GM18505 (cell line): ENCODE measurements at regions not wholly inside any gene's neighbourhood (a gene's known extent, or its start where the extent isn't known, plus 50 kb on each side); places are given as distances from the start of the nearest gene placed in this dataset.
"Not testable (repeated sequence)": the region's sequence is repeated elsewhere in the genome, so short reads cannot be mapped to it uniquely, and the experiment has no call there.

Experiments
- ATAC-seq: cut with Tn5 transposase; IDR thresholded peaks from one replicate; pipeline ENCODE4 v1.9.1; 2021; ENCODE audit not compliant: unreplicated experiment
- POLR2A ChIP-seq: IDR thresholded peaks from 4 replicates; pipeline ENCODE4 v1.6.1; 2011; ENCODE audit warnings: borderline replicate concordance; ENCODE audit not compliant: insufficient read depth, insufficient read length; ENCODE audit errors: extremely low read depth

DNA sequence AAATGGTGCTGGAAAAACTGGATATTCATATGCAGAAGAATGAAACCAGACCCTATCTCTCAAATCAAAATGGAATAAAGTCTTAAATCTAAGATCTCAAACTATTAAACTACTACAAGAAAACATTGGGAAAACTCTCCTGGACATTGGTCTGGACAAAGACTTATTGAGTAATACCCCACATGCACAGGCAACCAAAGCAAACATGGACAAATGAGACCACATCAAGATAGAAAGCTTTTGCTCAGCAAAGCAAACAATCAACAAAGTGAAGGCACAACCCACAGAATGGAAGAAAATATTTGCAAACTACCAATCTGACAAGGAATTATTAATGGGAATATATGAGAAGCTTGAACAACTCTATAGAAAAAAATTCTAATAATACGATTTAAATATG lies 284.4 kb upstream of the FGF16 start:
- ATAC-seq, result no peak
- no peak for TF ChIP-seq POLR2A

DNA sequence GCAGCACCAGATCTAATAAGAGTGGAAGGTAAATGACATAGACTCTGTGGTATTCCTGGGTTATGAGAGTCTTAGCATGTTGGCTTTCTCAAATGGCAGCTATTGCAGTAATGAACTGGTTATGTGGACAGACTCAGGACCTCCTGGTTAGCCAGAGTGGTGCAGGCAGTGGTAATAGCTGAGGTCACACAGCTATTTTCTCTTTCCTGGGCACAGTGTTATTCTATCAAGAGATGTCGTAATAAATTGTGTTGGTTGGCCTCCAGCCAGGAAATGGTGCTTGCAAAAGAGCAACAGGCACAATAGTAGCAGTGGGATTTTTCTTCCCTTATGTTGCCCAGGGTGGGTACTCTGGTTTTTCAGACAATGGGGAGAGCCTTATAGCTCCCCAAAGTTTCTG lies 279.2 kb upstream of the FGF16 start:
- no peak for ATAC-seq
- no peak for TF ChIP-seq POLR2A

- ATAC-seq, result no peak
- no peak for TF ChIP-seq POLR2A
Observed at GRCh38 chrX:77174680-77175519, 272.3 kb upstream of the FGF16 start.

GRCh38 chrX:77200663-77201062 lies 246.5 kb upstream of the FGF16 start:
- TF ChIP-seq POLR2A, result no peak
- no peak for ATAC-seq

DNA sequence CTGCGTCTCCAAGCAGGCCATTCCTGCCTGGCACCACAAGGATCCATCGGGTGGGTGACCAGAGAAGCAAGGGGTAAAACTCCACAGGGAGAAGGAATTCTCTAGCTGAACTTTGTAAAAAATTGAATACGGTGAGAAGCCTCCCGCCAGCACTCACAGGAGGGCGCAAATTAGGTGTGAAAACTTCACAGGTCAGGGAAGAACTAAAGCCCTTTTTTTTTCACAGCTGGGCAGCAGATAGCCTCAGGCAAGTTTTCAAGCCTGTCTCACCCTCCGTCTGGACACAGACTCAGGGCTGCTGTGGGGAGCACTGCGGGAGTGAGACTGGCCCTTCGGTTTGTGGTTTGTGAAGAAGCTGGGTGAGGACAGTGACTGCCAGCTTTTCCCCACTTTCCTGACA lies 224.1 kb upstream of the FGF16 start:
- ATAC-seq, result no peak
- TF ChIP-seq POLR2A, result no peak

DNA sequence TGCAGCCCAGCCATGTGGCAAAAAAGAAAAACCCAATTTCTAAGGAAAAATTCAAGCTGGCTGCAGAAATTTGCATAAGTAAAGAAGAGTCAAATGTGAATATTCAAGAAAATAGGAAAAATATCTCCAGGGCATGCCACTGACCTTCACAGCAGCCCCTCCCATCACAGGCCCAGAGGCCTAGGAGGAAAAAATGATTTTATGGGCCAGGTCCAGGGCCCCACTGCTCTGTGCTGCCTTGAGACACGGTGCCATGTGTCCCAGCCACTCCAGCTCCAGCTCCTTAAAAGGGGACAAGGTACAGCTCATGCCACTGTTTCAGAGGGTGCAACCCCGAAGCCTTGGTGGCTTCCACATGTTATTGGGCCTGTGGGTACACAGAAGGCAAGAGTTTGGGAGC lies 182.7 kb upstream of the FGF16 start:
- no peak for TF ChIP-seq POLR2A
- ATAC-seq, result no peak

DNA sequence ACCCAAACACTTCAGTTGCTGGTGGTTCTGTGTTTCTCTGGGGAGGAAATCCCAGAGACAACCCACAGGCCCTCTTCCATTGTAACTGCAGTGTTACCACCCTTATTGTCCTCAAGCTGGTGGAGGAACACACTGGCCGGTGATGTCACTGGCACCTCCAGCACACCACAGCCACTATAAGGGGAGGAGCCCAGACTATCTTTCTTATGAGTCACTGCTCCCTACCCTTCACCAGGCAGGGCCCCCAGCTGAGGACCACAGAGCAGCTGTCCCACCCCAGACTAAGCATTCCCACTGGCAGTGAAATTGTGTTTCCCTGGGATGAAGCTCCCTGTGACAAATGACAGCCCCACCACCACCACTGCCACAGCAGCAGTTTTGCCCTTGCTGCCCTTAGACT lies 171.8 kb upstream of the FGF16 start:
- no peak for ATAC-seq
- no peak for TF ChIP-seq POLR2A

GRCh38 chrX:77276742-77277141 lies 170.4 kb upstream of the FGF16 start:
- no peak for TF ChIP-seq POLR2A
- ATAC-seq, result no peak

DNA sequence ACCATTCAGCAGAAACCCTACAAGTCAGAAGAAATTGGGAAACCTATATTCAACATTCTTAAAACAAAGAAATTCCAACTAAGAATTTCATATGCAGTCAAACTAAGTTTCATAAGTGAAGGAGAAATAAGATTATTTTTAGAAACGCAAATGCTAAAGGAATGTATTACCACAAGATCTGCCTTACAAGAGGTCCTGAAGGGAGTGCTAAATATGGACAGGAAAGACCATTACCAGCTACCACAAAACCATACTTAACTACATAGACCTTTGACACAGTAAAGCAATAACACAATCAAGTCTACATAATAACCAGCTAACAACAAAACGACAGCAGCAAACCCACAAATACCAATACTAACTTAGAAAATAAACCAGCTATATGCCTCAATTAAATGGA lies 169.3 kb upstream of the FGF16 start:
- ATAC-seq, result no peak
- no peak for TF ChIP-seq POLR2A

- ATAC-seq, result not testable (repeated sequence)
Observed at GRCh38 chrX:77279373-77279772, 167.8 kb upstream of the FGF16 start.

- no peak for ATAC-seq
- TF ChIP-seq POLR2A, result no peak
Observed at GRCh38 chrX:77293331-77293995, 153.7 kb upstream of the FGF16 start.

DNA sequence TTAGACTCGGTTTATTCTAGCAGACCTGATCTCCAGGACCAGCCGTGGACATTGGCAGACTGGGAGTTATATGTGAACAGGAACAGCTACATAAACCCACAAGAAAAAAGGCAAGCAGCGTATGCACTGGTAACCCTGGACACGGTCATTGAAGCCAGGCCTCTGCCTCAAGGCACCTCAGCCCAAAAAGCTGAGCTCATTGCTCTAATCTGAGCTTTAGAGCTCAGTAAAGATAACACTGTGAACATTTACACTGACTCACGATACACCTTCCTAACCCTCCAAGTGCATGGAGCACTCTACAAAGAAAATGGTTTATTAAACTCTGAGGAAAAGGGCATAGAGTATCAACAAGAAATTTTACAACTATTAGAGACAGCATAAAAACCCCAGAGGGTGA lies 148.9 kb upstream of the FGF16 start:
- ATAC-seq, result no peak
- TF ChIP-seq POLR2A, result no peak

DNA sequence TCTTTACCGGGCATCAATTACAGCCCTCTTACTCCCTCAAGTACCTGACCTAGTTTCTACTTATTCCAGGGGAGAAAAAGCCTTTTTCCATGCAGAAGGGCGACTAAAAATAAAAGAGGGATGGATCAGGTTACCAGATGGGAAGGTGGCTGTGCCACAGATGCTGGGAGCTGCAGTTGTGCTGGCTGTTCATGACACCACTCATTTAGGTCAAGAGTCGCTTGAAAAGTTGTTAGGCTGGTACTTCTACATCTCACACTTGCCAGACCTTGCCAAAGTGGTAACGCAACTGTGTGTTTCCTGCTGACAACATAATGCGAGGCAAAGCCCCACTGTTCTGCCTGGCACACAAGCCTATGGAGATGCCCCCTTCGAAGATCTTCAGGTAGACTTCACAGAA lies 148.4 kb upstream of the FGF16 start:
- ATAC-seq, result no peak
- TF ChIP-seq POLR2A, result no peak

GRCh38 chrX:77299549-77299948 lies 147.6 kb upstream of the FGF16 start:
- TF ChIP-seq POLR2A, result no peak
- no peak for ATAC-seq
